Type B pancreatic cell (in vitro differentiated cells): ENCODE measurements at regions not wholly inside any gene's neighbourhood (a gene's known extent, or its start where the extent isn't known, plus 50 kb on each side); places are given as distances from the start of the nearest gene placed in this dataset.

Source experiments
- DNase-seq: peaks from one replicate; pipeline ENCODE4 v3.0.0; 2021; ENCODE audit warnings: mixed read lengths; ENCODE audit not compliant: unreplicated experiment; ENCODE audit errors: extremely low spot score
- H3K27ac Mint-ChIP-seq: 2 replicates; pipeline ENCODE4 v1.8.0; 2021; ENCODE audit warnings: mild to moderate bottlenecking, mixed read lengths
- H3K27me3 Mint-ChIP-seq: 2 replicates; pipeline ENCODE4 v1.8.0; 2021; ENCODE audit warnings: mixed read lengths
- H3K36me3 Mint-ChIP-seq: 2 replicates; pipeline ENCODE4 v1.8.0; 2021; ENCODE audit warnings: mixed read lengths
- H3K4me1 Mint-ChIP-seq: one replicate; pipeline ENCODE4 v1.8.0; 2021; ENCODE audit warnings: mixed read lengths; ENCODE audit not compliant: unreplicated experiment
- H3K4me3 Mint-ChIP-seq: 2 replicates; pipeline ENCODE4 v1.8.0; 2021; ENCODE audit warnings: mild to moderate bottlenecking, mixed read lengths
- H3K9me3 Mint-ChIP-seq: 2 replicates; pipeline ENCODE4 v1.8.0; 2021; ENCODE audit warnings: mixed read lengths
- CTCF ChIP-seq: fragments of 200-600 bp; sonication (generic); conservative IDR thresholded peaks from 2 replicates; pipeline ENCODE4 v1.5.0; 2021; ENCODE audit warnings: antibody characterized with exemption, mild to moderate bottlenecking

DNA sequence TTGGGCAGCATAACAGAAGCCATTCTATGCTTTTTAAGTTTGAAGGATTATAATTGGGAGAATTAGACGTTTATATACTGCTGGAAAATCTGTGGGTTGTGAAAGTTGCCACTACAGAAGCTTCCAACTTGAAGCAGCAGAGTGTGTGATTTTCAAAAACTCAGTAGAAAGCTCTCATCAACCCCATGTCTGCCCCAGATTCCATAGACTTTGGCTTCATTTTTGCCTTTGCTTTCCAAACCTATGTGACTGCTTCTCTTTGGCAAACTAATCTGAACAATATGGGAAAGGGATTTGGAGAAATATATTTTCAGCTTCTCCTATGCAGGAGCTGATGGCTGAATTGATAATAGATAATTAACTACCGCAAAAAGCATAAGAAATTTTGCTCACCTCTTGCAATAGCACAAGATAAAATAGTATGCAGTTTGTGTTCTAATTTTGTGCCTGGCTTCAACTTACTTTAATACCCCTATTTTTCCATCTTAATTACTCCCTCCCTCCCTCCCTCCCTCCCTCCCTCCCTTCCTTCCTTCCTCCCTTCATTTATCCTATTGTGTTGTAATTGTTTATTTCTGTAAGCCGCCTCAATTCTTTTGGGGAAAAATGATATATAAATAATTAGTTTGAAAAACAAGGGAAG, 214.1 kb upstream of the HS3ST5 start:
- Mint-ChIP-seq H3K27me3 (no peaks in the 10 kb centered on the region), H3K9me3 (peaks cover 9% of the 10 kb centered on the region), H3K36me3 (no peaks in the 10 kb centered on the region), H3K4me3 (no peak overlapping the region), H3K4me1 (peaks cover 13% of the 10 kb centered on the region), H3K27ac (no peak overlapping the region)
- no peak for DNase-seq
- no peak for TF ChIP-seq CTCF

DNA sequence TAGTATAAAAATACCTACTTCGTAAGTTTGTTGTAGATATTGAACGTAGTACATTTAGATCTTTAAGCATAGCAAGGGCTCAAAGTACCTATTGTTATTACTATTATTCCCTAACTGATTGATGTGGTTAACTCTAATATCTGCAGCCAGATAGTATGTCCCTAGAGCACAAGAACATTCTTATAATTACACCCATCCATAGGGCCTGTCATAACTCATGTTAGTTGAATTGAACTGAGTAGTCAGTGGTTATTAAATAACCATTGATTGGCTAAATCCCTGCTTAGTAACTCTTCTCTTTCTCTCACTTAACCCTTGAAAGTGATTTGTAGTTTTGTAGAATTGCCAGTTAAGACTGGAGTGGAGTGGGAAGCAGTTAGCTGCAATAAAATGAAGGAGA, 207.5 kb upstream of the HS3ST5 start:
- H3K27me3 Mint-ChIP-seq, result no peaks in the 10 kb centered on the region
- no peak overlapping the region for H3K4me3 Mint-ChIP-seq
- H3K9me3 Mint-ChIP-seq, result peaks cover 5% of the 10 kb centered on the region
- no peak overlapping the region for H3K27ac Mint-ChIP-seq
- TF ChIP-seq CTCF, result no peak
- no peaks in the 10 kb centered on the region for H3K4me1 Mint-ChIP-seq
- H3K36me3 Mint-ChIP-seq, result no peaks in the 10 kb centered on the region
- DNase-seq, result no peak

DNA sequence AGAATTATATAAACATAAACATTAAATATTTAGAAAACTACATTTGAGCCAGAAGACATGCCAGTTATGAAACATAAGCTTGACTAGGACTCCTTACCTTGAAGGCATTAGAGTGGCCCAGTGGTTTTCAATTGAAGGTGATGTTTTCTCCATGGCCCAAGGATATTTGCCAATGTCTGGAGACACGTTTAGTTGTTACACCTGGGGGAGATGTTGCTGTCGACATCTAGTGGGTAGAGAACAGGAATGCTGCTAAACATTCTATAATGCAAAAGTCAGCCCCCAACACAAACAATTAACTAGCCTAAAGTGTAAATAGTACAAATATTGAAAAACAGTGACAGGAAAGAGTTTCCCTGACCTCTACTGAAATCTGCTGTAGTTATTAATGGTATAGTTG, 200.9 kb upstream of the HS3ST5 start:
- no peak for TF ChIP-seq CTCF
- Mint-ChIP-seq H3K9me3 (no peaks in the 10 kb centered on the region), H3K27me3 (no peaks in the 10 kb centered on the region), H3K27ac (no peak overlapping the region), H3K36me3 (no peaks in the 10 kb centered on the region), H3K4me3 (no peak overlapping the region), H3K4me1 (no peaks in the 10 kb centered on the region)
- DNase-seq, result no peak

DNA sequence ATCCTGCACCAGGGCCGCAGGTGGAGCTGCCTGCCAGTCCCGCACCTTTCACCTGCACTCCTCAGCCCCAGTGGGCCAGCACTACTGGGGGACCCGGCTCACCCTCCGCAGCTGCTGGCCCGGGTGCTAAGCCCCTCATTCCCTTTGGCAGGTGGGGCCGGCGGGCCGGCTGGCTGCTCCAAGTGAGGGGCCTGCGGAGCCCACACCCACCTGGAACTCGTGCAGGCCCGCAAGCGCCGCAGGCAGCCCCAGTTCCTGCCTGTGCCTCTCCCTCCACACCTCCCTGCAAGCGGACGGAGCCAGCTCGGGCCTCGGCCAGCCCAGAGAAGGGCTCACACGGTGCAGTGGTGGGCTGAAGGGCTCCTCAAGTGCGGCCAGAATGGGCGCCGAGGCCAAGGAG, 199.0 kb upstream of the HS3ST5 start:
- no peaks in the 10 kb centered on the region for H3K4me1 Mint-ChIP-seq
- TF ChIP-seq CTCF, result no peak
- H3K27ac Mint-ChIP-seq, result no peak overlapping the region
- H3K4me3 Mint-ChIP-seq, result no peak overlapping the region
- no peaks in the 10 kb centered on the region for H3K36me3 Mint-ChIP-seq
- DNase-seq, result no peak
- H3K9me3 Mint-ChIP-seq, result no peaks in the 10 kb centered on the region
- no peaks in the 10 kb centered on the region for H3K27me3 Mint-ChIP-seq

GRCh38 chr6:114537977-114538376, 195.2 kb upstream of the HS3ST5 start:
- TF ChIP-seq CTCF, result no peak
- Mint-ChIP-seq H3K27ac (no peak overlapping the region), H3K4me1 (no peaks in the 10 kb centered on the region), H3K36me3 (no peaks in the 10 kb centered on the region), H3K27me3 (no peaks in the 10 kb centered on the region), H3K4me3 (no peak overlapping the region), H3K9me3 (no peaks in the 10 kb centered on the region)
- DNase-seq, result no peak

DNA sequence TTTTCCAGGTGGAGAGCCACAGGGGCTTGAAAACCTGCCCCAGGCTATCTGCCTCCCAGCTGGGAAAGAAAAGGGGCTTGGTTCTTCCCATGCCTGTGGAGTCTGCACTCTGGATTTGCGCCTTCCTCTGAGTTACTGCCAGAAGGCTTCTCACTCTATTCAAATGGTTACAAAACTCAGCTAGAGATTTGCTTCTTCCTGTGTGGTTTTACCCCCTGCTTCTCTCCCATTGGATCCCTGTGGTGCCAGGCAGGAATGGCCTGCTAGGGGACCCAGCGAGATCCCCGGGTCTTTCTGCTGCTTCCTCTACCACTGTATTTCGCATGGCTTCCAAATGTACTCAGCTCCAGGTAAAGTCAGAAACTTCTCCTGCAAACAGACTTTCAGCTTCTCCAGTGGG, 192.0 kb upstream of the HS3ST5 start:
- DNase-seq, result no peak
- no peak for TF ChIP-seq CTCF
- Mint-ChIP-seq H3K4me3 (no peak overlapping the region), H3K9me3 (peaks cover 5% of the 10 kb centered on the region), H3K27me3 (no peaks in the 10 kb centered on the region), H3K36me3 (no peaks in the 10 kb centered on the region), H3K4me1 (no peaks in the 10 kb centered on the region), H3K27ac (no peak overlapping the region)
